WTC11 (cell line): ENCODE measurements at regions not wholly inside any gene's neighbourhood (a gene's known extent, or its start where the extent isn't known, plus 50 kb on each side); places are given as distances from the start of the nearest gene placed in this dataset.

Experiments used
- ESRRA ChIP-seq: sonication (generic); formaldehyde crosslinking; IDR thresholded peaks from 2 replicates; pipeline ENCODE4 v1.8.1; 2022; ENCODE audit warnings: mild to moderate bottlenecking, missing genetic modification reagents, borderline replicate concordance
- SMAD3 ChIP-seq: sonication (generic); formaldehyde crosslinking; IDR thresholded peaks from 2 replicates; pipeline ENCODE4 v1.8.0; 2022; ENCODE audit warnings: missing genetic modification reagents, mild to moderate bottlenecking, borderline replicate concordance
- SMAD4 ChIP-seq: sonication (generic); formaldehyde crosslinking; IDR thresholded peaks from 2 replicates; pipeline ENCODE4 v1.8.0; 2022; ENCODE audit warnings: mild to moderate bottlenecking, missing genetic modification reagents
- TF ChIP-seq, protein P1 (sequence below): fragments of 200-600 bp; IDR thresholded peaks from 2 replicates; pipeline ENCODE4 v1.8.0; 2022; ENCODE audit warnings: antibody characterized with exemption

- TF ChIP-seq ESRRA (CRISPR knock-in tag): no peak
- TF ChIP-seq SMAD4 (CRISPR knock-in tag): no peak
- TF ChIP-seq, protein P1, sequence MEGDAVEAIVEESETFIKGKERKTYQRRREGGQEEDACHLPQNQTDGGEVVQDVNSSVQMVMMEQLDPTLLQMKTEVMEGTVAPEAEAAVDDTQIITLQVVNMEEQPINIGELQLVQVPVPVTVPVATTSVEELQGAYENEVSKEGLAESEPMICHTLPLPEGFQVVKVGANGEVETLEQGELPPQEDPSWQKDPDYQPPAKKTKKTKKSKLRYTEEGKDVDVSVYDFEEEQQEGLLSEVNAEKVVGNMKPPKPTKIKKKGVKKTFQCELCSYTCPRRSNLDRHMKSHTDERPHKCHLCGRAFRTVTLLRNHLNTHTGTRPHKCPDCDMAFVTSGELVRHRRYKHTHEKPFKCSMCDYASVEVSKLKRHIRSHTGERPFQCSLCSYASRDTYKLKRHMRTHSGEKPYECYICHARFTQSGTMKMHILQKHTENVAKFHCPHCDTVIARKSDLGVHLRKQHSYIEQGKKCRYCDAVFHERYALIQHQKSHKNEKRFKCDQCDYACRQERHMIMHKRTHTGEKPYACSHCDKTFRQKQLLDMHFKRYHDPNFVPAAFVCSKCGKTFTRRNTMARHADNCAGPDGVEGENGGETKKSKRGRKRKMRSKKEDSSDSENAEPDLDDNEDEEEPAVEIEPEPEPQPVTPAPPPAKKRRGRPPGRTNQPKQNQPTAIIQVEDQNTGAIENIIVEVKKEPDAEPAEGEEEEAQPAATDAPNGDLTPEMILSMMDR: no peak
- no peak for TF ChIP-seq SMAD3 (CRISPR knock-in tag)
Measured at GRCh38 chr5:124889486-124889825, 143.0 kb upstream of the ZNF608 start.
